ENCODE measurements at regions not wholly inside any gene's neighbourhood (a gene's known extent, or its start where the extent isn't known, plus 50 kb on each side); places are given as distances from the start of the nearest gene placed in this dataset.
"Not testable (repeated sequence)": the region's sequence is repeated elsewhere in the genome, so short reads cannot be mapped to it uniquely, and the experiment has no call there.

- DNase-seq: not testable (repeated sequence)
Observed at GRCh38 chr5:7310656-7311055, 85.3 kb upstream of the ADCY2 start.

- no peak for DNase-seq
Observed at GRCh38 chr5:7315118-7315517, 80.8 kb upstream of the ADCY2 start.

- DNase-seq: no peak
Observed at GRCh38 chr5:7317751-7318150, 78.2 kb upstream of the ADCY2 start.

GRCh38 chr5:7320701-7321301, 75.1 kb upstream of the ADCY2 start:
- no peak for DNase-seq

GRCh38 chr5:7321724-7322123, 74.2 kb upstream of the ADCY2 start:
- DNase-seq: no peak

- no peak for DNase-seq
Observed at GRCh38 chr5:7324919-7325318, 71.0 kb upstream of the ADCY2 start.

GRCh38 chr5:7325975-7326913, 69.7 kb upstream of the ADCY2 start:
- DNase-seq: no peak

GRCh38 chr5:7329141-7329540, 66.8 kb upstream of the ADCY2 start:
- no peak for DNase-seq

GRCh38 chr5:7329712-7330111, 66.2 kb upstream of the ADCY2 start:
- DNase-seq: no peak

GRCh38 chr5:7330256-7330655, 65.7 kb upstream of the ADCY2 start:
- no peak for DNase-seq

- DNase-seq: no peak
Observed at GRCh38 chr5:7331131-7331530, 64.8 kb upstream of the ADCY2 start.

Measured in KG1 (cell line).